ENCODE measurements at regions not wholly inside any gene's neighbourhood (a gene's known extent, or its start where the extent isn't known, plus 50 kb on each side); places are given as distances from the start of the nearest gene placed in this dataset.

- peaks cover 19 to 25% of the 10 kb centered on the region in 2 donors for H3K4me1 Mint-ChIP-seq
- peak overlapping the region; percentile 77 to 94 for H3K4me3 Mint-ChIP-seq
- no peak overlapping the region for H3K27ac Mint-ChIP-seq
- DNase-seq: no peak
- H3K36me3 Mint-ChIP-seq: no peaks in the 10 kb centered on the region
- peaks cover 40 to 45% of the 10 kb centered on the region in 2 donors for H3K27me3 Mint-ChIP-seq
- ATAC-seq (replicated peaks): no peak
- no peaks in the 10 kb centered on the region for H3K9me3 Mint-ChIP-seq
Measured at GRCh38 chr3:159765860-159766294, 222.8 kb upstream of the IL12A start.

- peaks cover 19 to 25% of the 10 kb centered on the region in 2 donors for H3K4me1 Mint-ChIP-seq
- ATAC-seq (replicated peaks) (no peak), DNase-seq (no peak)
- H3K27ac Mint-ChIP-seq: no peak overlapping the region
- no peak overlapping the region for H3K4me3 Mint-ChIP-seq
- no peaks in the 10 kb centered on the region for H3K36me3 Mint-ChIP-seq
- peaks cover 38 to 41% of the 10 kb centered on the region in 2 donors for H3K27me3 Mint-ChIP-seq
- no peaks in the 10 kb centered on the region for H3K9me3 Mint-ChIP-seq
Measured at GRCh38 chr3:159766563-159767185, 222.0 kb upstream of the IL12A start.

GRCh38 chr3:159770998-159771397 lies 217.6 kb upstream of the IL12A start:
- no peak for DNase-seq
- no peaks in the 10 kb centered on the region for H3K36me3 Mint-ChIP-seq
- no peak for ATAC-seq (replicated peaks)
- peaks cover 7 to 13% of the 10 kb centered on the region in 2 donors for H3K27me3 Mint-ChIP-seq
- H3K4me3 Mint-ChIP-seq: no peak overlapping the region
- no peaks in the 10 kb centered on the region for H3K4me1 Mint-ChIP-seq
- H3K9me3 Mint-ChIP-seq: no peaks in the 10 kb centered on the region
- H3K27ac Mint-ChIP-seq: no peak overlapping the region

GRCh38 chr3:159771865-159772611 lies 216.6 kb upstream of the IL12A start:
- no peaks in the 10 kb centered on the region for H3K9me3 Mint-ChIP-seq
- ATAC-seq (replicated peaks): no peak
- DNase-seq: no peak
- H3K27ac Mint-ChIP-seq: no peak overlapping the region
- no peaks in the 10 kb centered on the region for H3K36me3 Mint-ChIP-seq
- no peak overlapping the region for H3K4me3 Mint-ChIP-seq
- no peaks in the 10 kb centered on the region for H3K4me1 Mint-ChIP-seq
- peaks cover 0 to 4% of the 10 kb centered on the region in 2 donors for H3K27me3 Mint-ChIP-seq

GRCh38 chr3:159773706-159774105 lies 214.9 kb upstream of the IL12A start:
- no peaks in the 10 kb centered on the region for H3K9me3 Mint-ChIP-seq
- no peak for ATAC-seq (replicated peaks)
- no peak for DNase-seq
- H3K27me3 Mint-ChIP-seq: peaks cover 0 to 4% of the 10 kb centered on the region in 2 donors
- no peaks in the 10 kb centered on the region for H3K36me3 Mint-ChIP-seq
- no peaks in the 10 kb centered on the region for H3K4me1 Mint-ChIP-seq
- H3K27ac Mint-ChIP-seq: no peak overlapping the region
- H3K4me3 Mint-ChIP-seq: no peak overlapping the region

GRCh38 chr3:159775372-159775961 lies 213.2 kb upstream of the IL12A start:
- no peak for DNase-seq
- Mint-ChIP-seq H3K4me3 (no peak overlapping the region), H3K27ac (no peak overlapping the region), H3K9me3 (no peaks in the 10 kb centered on the region), H3K4me1 (no peaks in the 10 kb centered on the region), H3K36me3 (no peaks in the 10 kb centered on the region), H3K27me3 (peaks cover 0 to 4% of the 10 kb centered on the region in 2 donors)
- no peak for ATAC-seq (replicated peaks)

GRCh38 chr3:159776779-159777178 lies 211.9 kb upstream of the IL12A start:
- ATAC-seq (replicated peaks): no peak
- no peaks in the 10 kb centered on the region for H3K9me3 Mint-ChIP-seq
- no peaks in the 10 kb centered on the region for H3K4me1 Mint-ChIP-seq
- H3K36me3 Mint-ChIP-seq: no peaks in the 10 kb centered on the region
- peaks cover 0 to 4% of the 10 kb centered on the region in 2 donors for H3K27me3 Mint-ChIP-seq
- DNase-seq: no peak
- H3K4me3 Mint-ChIP-seq: no peak overlapping the region
- H3K27ac Mint-ChIP-seq: no peak overlapping the region

- Mint-ChIP-seq H3K36me3 (no peaks in the 10 kb centered on the region), H3K27ac (peak overlapping the region; percentile 69), H3K9me3 (no peaks in the 10 kb centered on the region), H3K27me3 (peaks cover 0 to 4% of the 10 kb centered on the region in 2 donors), H3K4me3 (no peak overlapping the region), H3K4me1 (no peaks in the 10 kb centered on the region)
- DNase-seq (no peak), ATAC-seq (replicated peaks) (no peak)
Measured at GRCh38 chr3:159779883-159780282, 208.8 kb upstream of the IL12A start.

- Mint-ChIP-seq H3K4me3 (no peak overlapping the region), H3K36me3 (no peaks in the 10 kb centered on the region), H3K27me3 (no peaks in the 10 kb centered on the region), H3K4me1 (no peaks in the 10 kb centered on the region), H3K27ac (no peak overlapping the region), H3K9me3 (no peaks in the 10 kb centered on the region)
- DNase-seq: no peak
- no peak for ATAC-seq (replicated peaks)
Measured at GRCh38 chr3:159781867-159782266, 206.8 kb upstream of the IL12A start.

- Mint-ChIP-seq H3K4me1 (no peaks in the 10 kb centered on the region), H3K27me3 (no peaks in the 10 kb centered on the region), H3K9me3 (no peaks in the 10 kb centered on the region), H3K36me3 (no peaks in the 10 kb centered on the region), H3K27ac (no peak overlapping the region), H3K4me3 (no peak overlapping the region)
- ATAC-seq (replicated peaks) (no peak), DNase-seq (no peak)
Measured at GRCh38 chr3:159782724-159783421, 205.8 kb upstream of the IL12A start.

GRCh38 chr3:159783780-159784742 lies 204.6 kb upstream of the IL12A start:
- H3K27me3 Mint-ChIP-seq: no peaks in the 10 kb centered on the region
- H3K4me3 Mint-ChIP-seq: no peak overlapping the region
- DNase-seq (no peak), ATAC-seq (replicated peaks) (no peak)
- H3K36me3 Mint-ChIP-seq: no peaks in the 10 kb centered on the region
- H3K27ac Mint-ChIP-seq: no peak overlapping the region
- H3K4me1 Mint-ChIP-seq: no peaks in the 10 kb centered on the region
- H3K9me3 Mint-ChIP-seq: no peaks in the 10 kb centered on the region

- Mint-ChIP-seq H3K4me1 (no peaks in the 10 kb centered on the region), H3K27me3 (no peaks in the 10 kb centered on the region), H3K4me3 (no peak overlapping the region), H3K9me3 (no peaks in the 10 kb centered on the region), H3K27ac (no peak overlapping the region), H3K36me3 (no peaks in the 10 kb centered on the region)
- no peak for ATAC-seq (replicated peaks)
- DNase-seq: no peak
Measured at GRCh38 chr3:159785273-159785708, 203.3 kb upstream of the IL12A start.

GRCh38 chr3:159786489-159787177 lies 202.0 kb upstream of the IL12A start:
- no peaks in the 10 kb centered on the region for H3K4me1 Mint-ChIP-seq
- no peak for DNase-seq
- H3K27ac Mint-ChIP-seq: no peak overlapping the region
- no peak overlapping the region for H3K4me3 Mint-ChIP-seq
- ATAC-seq (replicated peaks): no peak
- no peaks in the 10 kb centered on the region for H3K36me3 Mint-ChIP-seq
- no peaks in the 10 kb centered on the region for H3K27me3 Mint-ChIP-seq
- H3K9me3 Mint-ChIP-seq: no peaks in the 10 kb centered on the region

Data from stimulated activated naive B cell treated with anti-CD40 and anti-IgM and Interleukin-4, amounts not matched to agents 10 μg/mL and 1 μg/mL and 100 μg/mL, for 72 hours (primary cell).